ENCODE measurements at regions not wholly inside any gene's neighbourhood (a gene's known extent, or its start where the extent isn't known, plus 50 kb on each side); places are given as distances from the start of the nearest gene placed in this dataset.

DNA sequence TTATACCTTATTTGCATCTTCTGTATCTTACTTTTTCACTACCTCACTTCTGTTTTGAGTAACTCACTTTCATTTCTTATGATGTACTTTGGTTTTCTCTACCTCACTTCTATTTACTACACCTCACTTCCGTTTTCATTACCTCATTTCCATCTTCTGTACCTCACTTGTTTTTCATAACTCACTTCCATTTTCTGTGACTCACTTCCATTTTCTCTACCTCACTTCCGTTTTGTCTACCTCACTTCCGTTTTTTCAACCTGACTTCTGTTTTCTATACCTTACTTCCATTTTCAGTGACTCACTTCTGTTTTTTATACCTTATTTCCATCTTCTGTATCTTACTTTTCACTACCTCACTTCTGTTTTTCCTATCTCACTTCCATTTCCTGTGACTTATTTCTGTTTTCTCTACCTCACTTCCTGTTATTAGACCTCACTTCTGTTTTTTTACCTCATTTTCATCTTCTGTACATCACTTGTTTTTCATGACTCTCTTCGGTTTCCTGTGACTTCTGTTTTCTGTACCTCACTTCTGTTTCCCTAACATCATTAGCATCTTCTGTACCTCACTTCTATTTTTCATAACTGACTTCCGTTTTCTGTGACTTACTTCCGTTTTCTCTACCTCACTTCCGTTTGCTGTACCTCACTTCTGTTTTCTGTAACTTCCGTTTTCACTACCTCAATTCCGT, 493.1 kb upstream of the AKR1E2 start:
- Histone ChIP-seq H3K27me3 (ENCODE audit: control insufficient read depth in 4 of 4, insufficient read depth in 4 of 4, low read length in 3 of 4) (no peaks in the 10 kb centered on the region), H3K4me1 (ENCODE audit: control insufficient read depth in 4 of 4, insufficient read depth in 4 of 4, low read length in 3 of 4) (no peaks in the 10 kb centered on the region), H3K9me3 (ENCODE audit: control insufficient read depth in 4 of 4, low read length in 3 of 4) (peaks cover 0 to 10% (median 4%) of the 10 kb centered on the region in 4 donors), H3K27ac (ENCODE audit: low read depth in 1 of 2, low read length in 2 of 2) (no peak overlapping the region), H3K9ac (ENCODE audit: low read depth in 1 of 2, low read length in 2 of 2) (no peak overlapping the region), H3K36me3 (ENCODE audit: control insufficient read depth in 4 of 4, insufficient read depth in 3 of 4, low read depth in 1 of 4, low read length in 3 of 4) (no peaks in the 10 kb centered on the region), H3K4me3 (ENCODE audit: low read depth in 1 of 3, low read length in 3 of 3) (no peak overlapping the region)
- WGBS = 74% methylated on average over 9 of the region's 9 CpGs
- DNase-seq (ENCODE audit: low spot score) = no peak
- TF ChIP-seq JUND (IDR thresholded peaks at IDR 0.05) (no peak), HNF4A (conservative IDR thresholded peaks at IDR 0.05) (no peak), YY1 (IDR thresholded peaks at IDR 0.05) (no peak), EGR1 (IDR thresholded peaks at IDR 0.05; ENCODE audit: low read depth in 2 of 2) (no peak), FOXA2 (IDR thresholded peaks at IDR 0.05) (no peak)
- TF ChIP-seq, protein P1, sequence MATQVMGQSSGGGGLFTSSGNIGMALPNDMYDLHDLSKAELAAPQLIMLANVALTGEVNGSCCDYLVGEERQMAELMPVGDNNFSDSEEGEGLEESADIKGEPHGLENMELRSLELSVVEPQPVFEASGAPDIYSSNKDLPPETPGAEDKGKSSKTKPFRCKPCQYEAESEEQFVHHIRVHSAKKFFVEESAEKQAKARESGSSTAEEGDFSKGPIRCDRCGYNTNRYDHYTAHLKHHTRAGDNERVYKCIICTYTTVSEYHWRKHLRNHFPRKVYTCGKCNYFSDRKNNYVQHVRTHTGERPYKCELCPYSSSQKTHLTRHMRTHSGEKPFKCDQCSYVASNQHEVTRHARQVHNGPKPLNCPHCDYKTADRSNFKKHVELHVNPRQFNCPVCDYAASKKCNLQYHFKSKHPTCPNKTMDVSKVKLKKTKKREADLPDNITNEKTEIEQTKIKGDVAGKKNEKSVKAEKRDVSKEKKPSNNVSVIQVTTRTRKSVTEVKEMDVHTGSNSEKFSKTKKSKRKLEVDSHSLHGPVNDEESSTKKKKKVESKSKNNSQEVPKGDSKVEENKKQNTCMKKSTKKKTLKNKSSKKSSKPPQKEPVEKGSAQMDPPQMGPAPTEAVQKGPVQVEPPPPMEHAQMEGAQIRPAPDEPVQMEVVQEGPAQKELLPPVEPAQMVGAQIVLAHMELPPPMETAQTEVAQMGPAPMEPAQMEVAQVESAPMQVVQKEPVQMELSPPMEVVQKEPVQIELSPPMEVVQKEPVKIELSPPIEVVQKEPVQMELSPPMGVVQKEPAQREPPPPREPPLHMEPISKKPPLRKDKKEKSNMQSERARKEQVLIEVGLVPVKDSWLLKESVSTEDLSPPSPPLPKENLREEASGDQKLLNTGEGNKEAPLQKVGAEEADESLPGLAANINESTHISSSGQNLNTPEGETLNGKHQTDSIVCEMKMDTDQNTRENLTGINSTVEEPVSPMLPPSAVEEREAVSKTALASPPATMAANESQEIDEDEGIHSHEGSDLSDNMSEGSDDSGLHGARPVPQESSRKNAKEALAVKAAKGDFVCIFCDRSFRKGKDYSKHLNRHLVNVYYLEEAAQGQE (IDR thresholded peaks at IDR 0.05) = no peak
- TF ChIP-seq, protein P2, sequence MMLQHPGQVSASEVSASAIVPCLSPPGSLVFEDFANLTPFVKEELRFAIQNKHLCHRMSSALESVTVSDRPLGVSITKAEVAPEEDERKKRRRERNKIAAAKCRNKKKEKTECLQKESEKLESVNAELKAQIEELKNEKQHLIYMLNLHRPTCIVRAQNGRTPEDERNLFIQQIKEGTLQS (IDR thresholded peaks at IDR 0.05) = no peak

DNA sequence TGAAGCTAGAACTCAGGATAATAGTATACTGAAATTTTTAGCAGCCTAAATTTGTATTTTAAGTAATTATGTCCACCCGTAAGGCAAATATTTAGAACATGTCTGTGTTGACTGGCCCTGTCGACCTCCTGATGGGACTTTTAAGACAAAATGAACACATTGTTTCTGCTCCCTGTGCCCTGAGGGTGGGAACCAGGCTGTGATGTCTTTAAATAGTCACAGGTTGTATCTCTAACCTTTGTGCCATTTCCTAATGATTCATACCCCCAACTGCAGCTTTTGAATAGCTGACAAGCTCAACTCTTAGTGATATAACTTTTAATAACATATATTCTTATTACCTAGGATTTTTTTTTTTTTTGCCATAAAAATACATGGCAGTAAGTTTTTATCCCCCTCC, 494.9 kb upstream of the AKR1E2 start:
- WGBS = 64% methylated on average over 2 of the region's 2 CpGs
- TF ChIP-seq, protein P2 (IDR thresholded peaks at IDR 0.05) = no peak
- TF ChIP-seq EGR1 (IDR thresholded peaks at IDR 0.05; ENCODE audit: low read depth in 2 of 2) = no peak
- TF ChIP-seq FOXA2 (IDR thresholded peaks at IDR 0.05) = no peak
- no peak for TF ChIP-seq NR2F2 (IDR thresholded peaks at IDR 0.05)
- no peak for TF ChIP-seq HNF4G (IDR thresholded peaks at IDR 0.05)
- TF ChIP-seq, protein P1 (IDR thresholded peaks at IDR 0.05) = no peak
- TF ChIP-seq, protein P3, sequence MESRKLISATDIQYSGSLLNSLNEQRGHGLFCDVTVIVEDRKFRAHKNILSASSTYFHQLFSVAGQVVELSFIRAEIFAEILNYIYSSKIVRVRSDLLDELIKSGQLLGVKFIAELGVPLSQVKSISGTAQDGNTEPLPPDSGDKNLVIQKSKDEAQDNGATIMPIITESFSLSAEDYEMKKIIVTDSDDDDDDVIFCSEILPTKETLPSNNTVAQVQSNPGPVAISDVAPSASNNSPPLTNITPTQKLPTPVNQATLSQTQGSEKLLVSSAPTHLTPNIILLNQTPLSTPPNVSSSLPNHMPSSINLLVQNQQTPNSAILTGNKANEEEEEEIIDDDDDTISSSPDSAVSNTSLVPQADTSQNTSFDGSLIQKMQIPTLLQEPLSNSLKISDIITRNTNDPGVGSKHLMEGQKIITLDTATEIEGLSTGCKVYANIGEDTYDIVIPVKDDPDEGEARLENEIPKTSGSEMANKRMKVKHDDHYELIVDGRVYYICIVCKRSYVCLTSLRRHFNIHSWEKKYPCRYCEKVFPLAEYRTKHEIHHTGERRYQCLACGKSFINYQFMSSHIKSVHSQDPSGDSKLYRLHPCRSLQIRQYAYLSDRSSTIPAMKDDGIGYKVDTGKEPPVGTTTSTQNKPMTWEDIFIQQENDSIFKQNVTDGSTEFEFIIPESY (IDR thresholded peaks at IDR 0.05) = no peak
- TF ChIP-seq, protein P4, sequence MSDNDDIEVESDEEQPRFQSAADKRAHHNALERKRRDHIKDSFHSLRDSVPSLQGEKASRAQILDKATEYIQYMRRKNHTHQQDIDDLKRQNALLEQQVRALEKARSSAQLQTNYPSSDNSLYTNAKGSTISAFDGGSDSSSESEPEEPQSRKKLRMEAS (IDR thresholded peaks at IDR 0.05) = no peak
- TF ChIP-seq, protein P5, sequence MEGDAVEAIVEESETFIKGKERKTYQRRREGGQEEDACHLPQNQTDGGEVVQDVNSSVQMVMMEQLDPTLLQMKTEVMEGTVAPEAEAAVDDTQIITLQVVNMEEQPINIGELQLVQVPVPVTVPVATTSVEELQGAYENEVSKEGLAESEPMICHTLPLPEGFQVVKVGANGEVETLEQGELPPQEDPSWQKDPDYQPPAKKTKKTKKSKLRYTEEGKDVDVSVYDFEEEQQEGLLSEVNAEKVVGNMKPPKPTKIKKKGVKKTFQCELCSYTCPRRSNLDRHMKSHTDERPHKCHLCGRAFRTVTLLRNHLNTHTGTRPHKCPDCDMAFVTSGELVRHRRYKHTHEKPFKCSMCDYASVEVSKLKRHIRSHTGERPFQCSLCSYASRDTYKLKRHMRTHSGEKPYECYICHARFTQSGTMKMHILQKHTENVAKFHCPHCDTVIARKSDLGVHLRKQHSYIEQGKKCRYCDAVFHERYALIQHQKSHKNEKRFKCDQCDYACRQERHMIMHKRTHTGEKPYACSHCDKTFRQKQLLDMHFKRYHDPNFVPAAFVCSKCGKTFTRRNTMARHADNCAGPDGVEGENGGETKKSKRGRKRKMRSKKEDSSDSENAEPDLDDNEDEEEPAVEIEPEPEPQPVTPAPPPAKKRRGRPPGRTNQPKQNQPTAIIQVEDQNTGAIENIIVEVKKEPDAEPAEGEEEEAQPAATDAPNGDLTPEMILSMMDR (IDR thresholded peaks at IDR 0.05; ENCODE audit: low read depth, low read length, missing input control) = no peak
- TF ChIP-seq HNF4A (conservative IDR thresholded peaks at IDR 0.05) = no peak
- TF ChIP-seq GABPA (IDR thresholded peaks at IDR 0.05 in 1 of 2, conservative IDR thresholded peaks at IDR 0.05 in 1 of 2) = no peak
- TF ChIP-seq FOXA1 (IDR thresholded peaks at IDR 0.05) = no peak
- no peak for TF ChIP-seq YY1 (IDR thresholded peaks at IDR 0.05)
- TF ChIP-seq RAD21 (IDR thresholded peaks at IDR 0.05) = no peak
- TF ChIP-seq JUND (IDR thresholded peaks at IDR 0.05) = no peak
- no peak for TF ChIP-seq TAF1 (conservative IDR thresholded peaks at IDR 0.05)
- no peak for TF ChIP-seq RXRA (IDR thresholded peaks at IDR 0.05)
- TF ChIP-seq SP1 (IDR thresholded peaks at IDR 0.05) = no peak

More for the DNA sequence above, 494.9 kb upstream of the AKR1E2 start:
- Histone ChIP-seq H3K27me3 (ENCODE audit: control insufficient read depth in 4 of 4, insufficient read depth in 4 of 4, low read length in 3 of 4) (no peaks in the 10 kb centered on the region), H3K4me3 (ENCODE audit: low read depth in 1 of 3, low read length in 3 of 3) (no peak overlapping the region), H3K27ac (ENCODE audit: low read depth in 1 of 2, low read length in 2 of 2) (no peak overlapping the region), H3K36me3 (ENCODE audit: control insufficient read depth in 4 of 4, insufficient read depth in 3 of 4, low read depth in 1 of 4, low read length in 3 of 4) (no peaks in the 10 kb centered on the region), H3K9me3 (ENCODE audit: control insufficient read depth in 4 of 4, low read length in 3 of 4) (peaks cover 0 to 10% (median 4%) of the 10 kb centered on the region in 4 donors), H3K9ac (ENCODE audit: low read depth in 1 of 2, low read length in 2 of 2) (no peak overlapping the region), H3K4me1 (ENCODE audit: control insufficient read depth in 4 of 4, insufficient read depth in 4 of 4, low read length in 3 of 4) (no peaks in the 10 kb centered on the region)
- no peak for DNase-seq (ENCODE audit: low spot score)

All from liver (tissue), 8 donors.